AML-193 (cell line): ENCODE measurements at regions not wholly inside any gene's neighbourhood (a gene's known extent, or its start where the extent isn't known, plus 50 kb on each side); places are given as distances from the start of the nearest gene placed in this dataset.
"Not testable (repeated sequence)": the region's sequence is repeated elsewhere in the genome, so short reads cannot be mapped to it uniquely, and the experiment has no call there.

ENCODE experiments used
- DNase-seq, 2 experiments: peaks; one replicate each; lab custom pipeline; 2025; lab: John Stamatoyannopoulos, UW

- no peak for DNase-seq
Observed at GRCh38 chr2:228519561-228519960, 338.1 kb upstream of the SPHKAP start.

- no peak for DNase-seq
Observed at GRCh38 chr2:228516019-228516418, 334.5 kb upstream of the SPHKAP start.

- not testable (repeated sequence) for DNase-seq
Observed at GRCh38 chr2:228513480-228513879, 332.0 kb upstream of the SPHKAP start.

- DNase-seq: no peak
Observed at GRCh38 chr2:228509021-228509420, 327.5 kb upstream of the SPHKAP start.

GRCh38 chr2:228507870-228508269 lies 326.4 kb upstream of the SPHKAP start:
- DNase-seq: no peak

GRCh38 chr2:228507231-228507824 lies 325.8 kb upstream of the SPHKAP start:
- no peak for DNase-seq

- no peak for DNase-seq
Observed at GRCh38 chr2:228503731-228504130, 322.2 kb upstream of the SPHKAP start.

GRCh38 chr2:228493852-228494251 lies 312.4 kb upstream of the SPHKAP start:
- no peak for DNase-seq

- DNase-seq: no peak
Observed at GRCh38 chr2:228479014-228479413, 297.5 kb upstream of the SPHKAP start.

GRCh38 chr2:228474466-228474865 lies 293.0 kb upstream of the SPHKAP start:
- no peak for DNase-seq

- no peak for DNase-seq
Observed at GRCh38 chr2:228469721-228470120, 288.2 kb upstream of the SPHKAP start.

- DNase-seq: no peak
Observed at GRCh38 chr2:228466851-228467250, 285.4 kb upstream of the SPHKAP start.

- DNase-seq: no peak
Observed at GRCh38 chr2:228465408-228465807, 283.9 kb upstream of the SPHKAP start.

GRCh38 chr2:228458364-228458763 lies 276.9 kb upstream of the SPHKAP start:
- no peak for DNase-seq

- no peak for DNase-seq
Observed at GRCh38 chr2:228447266-228447915, 265.9 kb upstream of the SPHKAP start.

GRCh38 chr2:228446734-228447133 lies 265.2 kb upstream of the SPHKAP start:
- DNase-seq: no peak

GRCh38 chr2:228444161-228444560 lies 262.7 kb upstream of the SPHKAP start:
- DNase-seq: no peak

GRCh38 chr2:228433721-228434120 lies 252.2 kb upstream of the SPHKAP start:
- peak; percentile 8 to 24 for DNase-seq

GRCh38 chr2:228432116-228432515 lies 250.6 kb upstream of the SPHKAP start:
- DNase-seq: no peak

GRCh38 chr2:228430986-228431385 lies 249.5 kb upstream of the SPHKAP start:
- no peak for DNase-seq

GRCh38 chr2:228426502-228427216 lies 245.2 kb upstream of the SPHKAP start:
- no peak for DNase-seq

GRCh38 chr2:228425411-228426060 lies 244.0 kb upstream of the SPHKAP start:
- not testable (repeated sequence) for DNase-seq

- DNase-seq: no peak
Observed at GRCh38 chr2:228417956-228418355, 236.5 kb upstream of the SPHKAP start.
